CD4-positive, alpha-beta T cell (primary cell): ENCODE measurements at regions not wholly inside any gene's neighbourhood (a gene's known extent, or its start where the extent isn't known, plus 50 kb on each side); places are given as distances from the start of the nearest gene placed in this dataset.

Experiments
- ATAC-seq: fragments of 200-7000 bp; cut with Tn5 transposase; one replicate; pipeline ENCODE4 v1.10.0; 2022; ENCODE audit warnings: mild to moderate bottlenecking; ENCODE audit not compliant: poor library complexity
- CTCF ChIA-PET: fragments of 350-600 bp; sonication (Branson Sonifier 250); formaldehyde crosslinking; loops from one replicate; lab custom pipeline; 2021; ENCODE audit warnings: antibody characterized with exemption, inconsistent platforms; lab: Charles Lee
- POLR2A ChIA-PET: fragments of 350-600 bp; sonication (Branson Sonifier 250); formaldehyde crosslinking; loops from one replicate; lab custom pipeline; 2021; ENCODE audit warnings: antibody characterized with exemption, inconsistent platforms; lab: Charles Lee
- DNase-seq, 14 experiments: peaks; one replicate each; pipeline ENCODE4 v3.0.0-alpha.2; 2013 to 2020; ENCODE audit warnings: mixed read lengths in 2 of 14
- H3K27ac ChIP-seq, 2 donors: one replicate each; pipeline versions ENCODE4 v1.5.1 to v1.7.0; 2013; ENCODE audit warnings: low read length in 2 of 2, low read depth in 1 of 2, mild to moderate bottlenecking in 1 of 2
- H3K27me3 ChIP-seq, 2 experiments: 1 replicate in 1 of 2; 2 replicates in 1 of 2; pipeline versions ENCODE4 v1.6.1 to v1.7.0; 2013; ENCODE audit warnings: low read length in 2 of 2, control low read depth in 1 of 2, mild to moderate bottlenecking in 1 of 2, moderate library complexity in 1 of 2; ENCODE audit not compliant: insufficient read depth in 2 of 2, control insufficient read depth in 1 of 2
- H3K36me3 ChIP-seq: one replicate; pipeline ENCODE4 v1.6.1; 2013; ENCODE audit warnings: low read length, control low read depth; ENCODE audit not compliant: insufficient read depth
- H3K4me1 ChIP-seq: one replicate; pipeline ENCODE4 v1.6.1; 2013; ENCODE audit warnings: low read length, control low read depth; ENCODE audit not compliant: insufficient read depth
- H3K4me3 ChIP-seq: one replicate; pipeline ENCODE4 v1.5.1; 2013; ENCODE audit warnings: mild to moderate bottlenecking, low read length, moderate library complexity
- H3K9me3 ChIP-seq, 2 experiments: 1 replicate in 1 of 2; 2 replicates in 1 of 2; pipeline versions ENCODE4 v1.6.1 to v1.7.0; 2013; ENCODE audit warnings: low read length in 2 of 2, mild to moderate bottlenecking in 2 of 2, control low read depth in 1 of 2, moderate library complexity in 1 of 2; ENCODE audit not compliant: control insufficient read depth in 1 of 2, insufficient read depth in 1 of 2
- H3K27ac Mint-ChIP-seq: one replicate; pipeline ENCODE4 v1.8.0; 2020; ENCODE audit warnings: mixed read lengths
- H3K27me3 Mint-ChIP-seq: one replicate; pipeline ENCODE4 v1.8.0; 2021; ENCODE audit warnings: mixed read lengths
- H3K36me3 Mint-ChIP-seq: one replicate; pipeline ENCODE4 v1.8.0; 2021; ENCODE audit warnings: low read depth, mixed read lengths
- H3K4me1 Mint-ChIP-seq: one replicate; pipeline ENCODE4 v1.8.0; 2021; ENCODE audit warnings: low read depth, mixed read lengths
- H3K4me3 Mint-ChIP-seq: one replicate; pipeline ENCODE4 v1.8.0; 2020; ENCODE audit warnings: mild to moderate bottlenecking, mixed read lengths
- H3K9me3 Mint-ChIP-seq: one replicate; pipeline ENCODE4 v1.8.0; 2020; ENCODE audit warnings: mixed read lengths
- intact Hi-C, 2 experiments: fragments of 100-400 bp; cut with DNase I in 1 of 2; cut with micrococcal nuclease in 1 of 2; formaldehyde crosslinking; loops; one replicate each; pipeline versions ENCODE4 v1.15.1 to v1.9.0; 2023 to 2025; cut with DNase I, micrococcal nuclease
- TF ChIP-seq, protein P1 (sequence below): fragments of 200-600 bp; IDR thresholded peaks from one replicate; pipeline ENCODE4 v1.8.0; 2022; ENCODE audit warnings: antibody characterized with exemption, mild to moderate bottlenecking

DNA sequence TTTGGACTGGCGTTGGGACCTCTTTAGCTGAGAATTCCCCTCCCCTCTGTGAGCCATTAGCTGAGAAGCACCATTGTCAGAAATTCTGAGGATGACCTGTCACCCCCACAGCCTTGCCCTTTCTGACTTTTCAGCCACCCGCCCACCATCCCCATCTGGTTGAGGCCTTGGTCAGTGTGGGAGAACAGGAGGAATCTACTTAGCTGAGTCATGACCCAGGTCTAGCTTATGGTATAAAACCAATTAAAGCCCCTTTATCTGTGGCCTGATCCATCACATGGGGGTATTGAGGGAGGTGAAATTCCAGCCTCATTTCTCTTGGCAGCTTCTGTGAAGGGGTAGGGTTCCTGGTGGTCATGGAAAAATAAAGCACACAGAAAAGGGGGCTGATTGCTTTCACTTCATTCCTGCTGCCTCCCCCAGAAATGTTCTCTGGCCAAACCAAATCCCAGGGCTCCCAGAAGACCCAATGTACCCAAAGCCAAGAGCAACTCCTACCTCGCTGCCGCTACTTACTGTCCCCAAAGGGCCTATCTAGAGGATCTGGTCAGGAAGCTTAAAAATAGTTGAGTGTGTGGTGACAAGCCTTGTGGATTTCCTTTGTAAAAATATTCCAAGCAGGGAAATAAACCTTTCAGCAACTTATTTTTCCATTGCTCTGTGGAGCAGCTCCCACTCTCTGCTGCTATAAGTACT, 174.8 kb upstream of the TNC start:
- Mint-ChIP-seq H3K27ac (no peak overlapping the region), H3K27me3 (peaks cover 13% of the 10 kb centered on the region)

DNA sequence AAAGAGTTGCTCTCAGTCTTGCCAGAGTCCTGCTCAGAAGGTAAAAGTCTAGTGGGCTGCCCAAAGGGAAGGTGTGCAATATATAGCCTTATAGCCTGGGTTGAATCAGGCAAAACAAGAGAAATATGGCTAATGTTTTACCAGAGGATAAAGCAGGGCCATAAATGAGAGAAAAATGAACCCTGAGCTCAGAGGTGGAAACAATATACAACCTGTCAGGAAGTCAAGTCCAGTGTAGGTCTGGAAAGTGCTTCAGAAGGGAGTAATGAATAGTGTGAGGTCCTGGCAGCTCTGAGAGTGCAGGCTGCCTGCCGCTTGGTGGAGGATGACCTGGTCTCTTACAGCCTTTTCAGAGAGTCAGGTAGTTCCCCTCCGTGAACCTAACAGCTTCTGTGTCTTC, 177.8 kb upstream of the TNC start:
- no peaks in the 10 kb centered on the region for H3K4me1 ChIP-seq
- no peaks in the 10 kb centered on the region for H3K36me3 Mint-ChIP-seq
- ChIA-PET POLR2A (no interaction called here), CTCF (no interaction called here)
- no peaks in the 10 kb centered on the region for H3K36me3 ChIP-seq
- no peak for ATAC-seq
- H3K4me1 Mint-ChIP-seq, result no peaks in the 10 kb centered on the region
- TF ChIP-seq, protein P1, sequence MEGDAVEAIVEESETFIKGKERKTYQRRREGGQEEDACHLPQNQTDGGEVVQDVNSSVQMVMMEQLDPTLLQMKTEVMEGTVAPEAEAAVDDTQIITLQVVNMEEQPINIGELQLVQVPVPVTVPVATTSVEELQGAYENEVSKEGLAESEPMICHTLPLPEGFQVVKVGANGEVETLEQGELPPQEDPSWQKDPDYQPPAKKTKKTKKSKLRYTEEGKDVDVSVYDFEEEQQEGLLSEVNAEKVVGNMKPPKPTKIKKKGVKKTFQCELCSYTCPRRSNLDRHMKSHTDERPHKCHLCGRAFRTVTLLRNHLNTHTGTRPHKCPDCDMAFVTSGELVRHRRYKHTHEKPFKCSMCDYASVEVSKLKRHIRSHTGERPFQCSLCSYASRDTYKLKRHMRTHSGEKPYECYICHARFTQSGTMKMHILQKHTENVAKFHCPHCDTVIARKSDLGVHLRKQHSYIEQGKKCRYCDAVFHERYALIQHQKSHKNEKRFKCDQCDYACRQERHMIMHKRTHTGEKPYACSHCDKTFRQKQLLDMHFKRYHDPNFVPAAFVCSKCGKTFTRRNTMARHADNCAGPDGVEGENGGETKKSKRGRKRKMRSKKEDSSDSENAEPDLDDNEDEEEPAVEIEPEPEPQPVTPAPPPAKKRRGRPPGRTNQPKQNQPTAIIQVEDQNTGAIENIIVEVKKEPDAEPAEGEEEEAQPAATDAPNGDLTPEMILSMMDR, result no peak
- no peaks in the 10 kb centered on the region for H3K9me3 ChIP-seq
- no peak overlapping the region for H3K27ac Mint-ChIP-seq
- H3K27me3 ChIP-seq, result peaks cover 4 to 7% of the 10 kb centered on the region in 2 experiments
- H3K9me3 Mint-ChIP-seq, result no peaks in the 10 kb centered on the region
- H3K27me3 Mint-ChIP-seq, result peaks cover 15% of the 10 kb centered on the region
- no peak for DNase-seq
- no peak overlapping the region for H3K4me3 ChIP-seq
- H3K4me3 Mint-ChIP-seq, result no peak overlapping the region
- no peak overlapping the region for H3K27ac ChIP-seq
- intact Hi-C loops, result no loop called here

More for the DNA sequence above, 174.8 kb upstream of the TNC start:
- Mint-ChIP-seq H3K4me3 (no peak overlapping the region), H3K9me3 (no peaks in the 10 kb centered on the region), H3K4me1 (no peaks in the 10 kb centered on the region), H3K36me3 (no peaks in the 10 kb centered on the region)
- ATAC-seq (no peak), DNase-seq (no peak)
- POLR2A ChIA-PET, result no interaction called here
- H3K27me3 ChIP-seq, result peaks cover 4 to 7% of the 10 kb centered on the region in 2 experiments
- no peak overlapping the region for H3K27ac ChIP-seq
- H3K9me3 ChIP-seq, result no peaks in the 10 kb centered on the region
- CTCF ChIA-PET, result no interaction called here
- no peaks in the 10 kb centered on the region for H3K4me1 ChIP-seq
- H3K4me3 ChIP-seq, result no peak overlapping the region
- intact Hi-C loops, result no loop called here
- TF ChIP-seq, protein P1, result no peak
- no peaks in the 10 kb centered on the region for H3K36me3 ChIP-seq

DNA sequence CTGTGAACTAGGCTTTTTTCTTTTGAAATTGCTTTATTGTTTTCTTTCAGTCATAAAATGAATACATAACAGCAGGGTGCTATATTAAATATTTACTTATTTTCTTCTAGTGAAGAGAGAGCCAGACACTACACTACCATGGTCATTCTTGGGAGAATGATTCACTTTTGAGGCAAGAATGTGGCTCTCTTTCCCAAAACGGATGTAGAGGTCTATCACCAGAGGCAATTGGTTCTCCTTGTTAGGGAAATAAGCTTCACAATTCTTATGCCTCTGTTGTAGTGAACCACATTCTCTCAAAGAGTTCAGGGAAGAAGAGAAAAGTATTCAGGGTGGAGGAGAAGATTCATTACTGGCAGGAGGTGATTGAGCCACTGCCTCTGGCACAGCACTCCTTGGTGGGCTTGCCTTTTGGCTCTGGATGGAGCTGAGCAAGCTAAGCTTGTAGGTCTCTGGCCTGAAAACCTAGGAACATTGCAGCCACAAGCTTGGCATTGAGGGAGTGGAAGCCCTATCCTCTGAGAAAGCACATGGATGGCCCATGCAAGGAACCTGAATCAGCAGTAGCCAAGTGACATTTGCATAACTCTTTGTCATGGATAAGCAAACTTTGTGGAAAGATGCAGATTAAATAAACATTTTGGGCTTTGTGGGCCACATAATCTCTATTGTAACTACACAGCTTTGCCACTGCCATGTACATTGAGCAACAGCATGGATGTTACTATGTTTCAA, 179.0 kb upstream of the TNC start:
- no peak for ATAC-seq
- Mint-ChIP-seq H3K27ac (no peak overlapping the region), H3K4me1 (no peaks in the 10 kb centered on the region), H3K4me3 (no peak overlapping the region), H3K36me3 (no peaks in the 10 kb centered on the region), H3K9me3 (no peaks in the 10 kb centered on the region), H3K27me3 (peaks cover 15% of the 10 kb centered on the region)
- ChIA-PET CTCF (no interaction called here), POLR2A (no interaction called here)
- H3K27ac ChIP-seq, result no peak overlapping the region
- intact Hi-C loops, result no loop called here
- no peak overlapping the region for H3K4me3 ChIP-seq
- peaks cover 4 to 7% of the 10 kb centered on the region in 2 experiments for H3K27me3 ChIP-seq
- H3K36me3 ChIP-seq, result no peaks in the 10 kb centered on the region
- H3K9me3 ChIP-seq, result no peaks in the 10 kb centered on the region
- TF ChIP-seq, protein P1, result no peak
- H3K4me1 ChIP-seq, result no peaks in the 10 kb centered on the region
- DNase-seq, result no peak
